ENCODE measurements at regions not wholly inside any gene's neighbourhood (a gene's known extent, or its start where the extent isn't known, plus 50 kb on each side); places are given as distances from the start of the nearest gene placed in this dataset.

DNA sequence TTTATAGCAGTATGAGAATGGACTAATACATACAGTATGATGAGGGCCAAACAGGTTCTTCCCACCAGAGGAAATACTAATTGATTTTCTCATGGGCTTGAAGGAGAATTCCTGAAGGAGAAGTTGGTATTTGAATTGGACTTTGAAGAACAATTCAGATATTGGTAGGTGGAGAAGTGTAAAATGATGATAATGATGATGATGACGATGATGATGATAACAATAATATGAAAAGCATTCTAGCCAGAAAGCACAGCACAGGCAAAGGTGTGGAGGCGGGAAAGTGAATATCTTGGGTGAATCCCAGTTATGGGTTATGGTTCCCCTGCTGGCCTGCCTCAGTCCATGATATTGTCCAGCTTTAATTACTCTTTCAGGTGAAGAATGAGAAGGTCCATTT lies 562.4 kb upstream of the SALL1 start:
- no peak for TF ChIP-seq CTCF (IDR thresholded peaks at IDR 0.05)
- no peak for TF ChIP-seq POLR2AphosphoS5 (IDR thresholded peaks at IDR 0.05)
- TF ChIP-seq POLR2A (IDR thresholded peaks at IDR 0.05), result no peak

Data from breast epithelium (tissue), 3 donors.